Stimulated activated CD4-positive, alpha-beta T cell treated with anti-CD3 and anti-CD28 coated beads, Interleukin-15, amount 100 ng/mL, for 24 hours (primary cell): ENCODE measurements at regions not wholly inside any gene's neighbourhood (a gene's known extent, or its start where the extent isn't known, plus 50 kb on each side); places are given as distances from the start of the nearest gene placed in this dataset.
"Not testable (repeated sequence)": the region's sequence is repeated elsewhere in the genome, so short reads cannot be mapped to it uniquely, and the experiment has no call there.

Experiments used
- DNase-seq: peaks from one replicate; pipeline ENCODE4 v3.0.0-alpha.2; 2020

DNA sequence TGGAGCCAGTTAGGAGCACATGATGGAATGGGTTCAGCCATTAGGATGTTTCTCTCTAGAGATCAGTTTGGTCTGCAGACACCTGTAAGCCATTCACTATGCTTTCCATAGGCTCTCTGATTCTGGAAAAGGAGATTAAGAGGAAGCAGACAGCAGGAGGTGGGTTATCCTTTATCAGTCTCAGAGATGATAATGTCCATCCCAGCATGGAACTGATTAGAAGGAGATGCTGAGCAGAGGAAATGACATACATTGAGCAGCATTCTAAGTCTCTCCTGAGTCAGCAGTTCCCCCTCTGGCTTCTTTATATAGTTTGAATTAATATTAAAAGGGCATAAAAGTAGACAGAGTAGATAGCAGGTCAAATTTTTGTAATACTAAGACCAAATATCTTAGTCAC, 591.1 kb downstream of the GBE1 start:
- no peak for DNase-seq

DNA sequence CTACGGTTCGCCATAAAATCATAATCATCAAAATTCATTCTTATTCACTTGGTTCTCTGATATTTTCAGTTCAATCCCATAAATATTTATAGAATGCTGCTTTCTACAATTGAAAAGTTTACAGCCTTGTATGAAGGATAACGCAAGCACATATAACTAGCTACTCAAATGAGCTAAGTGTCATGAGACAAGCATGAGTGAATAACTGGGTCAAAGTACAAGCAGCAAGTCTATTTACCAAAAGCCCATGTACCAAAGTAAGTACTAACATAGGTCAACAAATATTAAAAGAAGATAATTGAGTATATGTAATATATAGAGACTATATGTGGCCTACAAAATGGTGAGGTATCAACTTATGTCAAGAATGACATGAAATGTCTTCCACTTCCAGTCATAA, 596.6 kb downstream of the GBE1 start:
- no peak for DNase-seq

DNA sequence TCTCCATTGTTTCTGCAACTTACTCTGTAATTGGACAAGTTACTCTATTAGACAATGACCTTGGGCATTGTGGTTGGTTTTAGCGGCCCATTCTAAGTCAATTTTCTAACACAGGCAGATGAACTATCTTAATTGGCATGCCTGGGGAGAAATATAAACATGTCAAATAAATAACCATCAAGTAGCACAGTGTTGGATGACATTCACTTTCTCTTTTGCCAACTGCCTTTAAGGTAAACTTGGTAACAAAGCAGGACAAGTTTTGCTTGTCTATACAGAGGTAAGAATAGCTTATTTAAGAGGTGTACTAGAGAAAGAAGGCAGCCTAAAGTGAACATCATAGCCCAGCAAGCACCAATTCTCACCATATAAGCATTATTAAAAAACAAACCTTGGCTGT, 599.6 kb downstream of the GBE1 start:
- no peak for DNase-seq

DNA sequence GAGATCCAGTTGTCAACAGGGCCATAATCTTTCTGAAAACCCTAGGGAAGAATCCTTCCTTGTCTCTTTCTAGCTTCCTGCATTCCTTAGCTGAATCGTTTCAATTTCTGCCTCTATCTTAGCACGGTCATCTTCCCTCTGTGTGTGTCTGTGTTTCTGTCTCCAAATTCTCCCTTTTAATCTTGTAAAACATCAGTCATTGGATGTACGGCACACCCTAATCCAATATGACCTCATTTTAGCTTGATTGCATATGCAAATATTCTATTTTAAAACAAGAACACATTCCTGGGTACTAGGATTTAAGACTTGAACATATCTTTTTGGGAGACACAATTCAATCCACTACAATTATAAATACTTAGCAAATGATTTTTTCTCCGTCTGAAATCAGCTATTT, 600.3 kb downstream of the GBE1 start:
- DNase-seq = no peak

DNA sequence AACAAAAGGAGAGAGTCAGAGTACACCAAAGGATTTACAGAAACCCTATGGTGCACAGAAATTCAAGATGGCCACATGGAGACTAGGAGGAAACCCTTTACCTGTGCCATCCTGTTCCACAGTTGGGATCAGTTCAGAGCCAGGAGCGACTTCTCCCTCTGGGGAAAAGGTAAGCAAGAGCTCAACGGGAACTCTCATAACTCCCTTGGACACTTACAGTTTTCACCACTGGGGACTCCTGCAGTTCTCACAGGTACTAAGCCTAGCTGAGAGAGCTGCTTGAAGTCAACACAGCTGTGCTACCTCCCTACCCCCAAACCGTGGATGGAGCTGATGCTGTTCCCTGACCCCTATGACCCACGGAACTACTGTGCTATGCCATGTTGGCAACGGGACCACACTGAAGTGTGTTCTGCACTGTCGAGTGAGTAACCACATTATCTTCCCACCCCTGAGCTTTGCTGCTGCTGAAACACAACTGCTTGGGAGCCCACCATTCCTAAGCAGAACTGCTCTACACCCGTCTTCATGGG, 606.8 kb downstream of the GBE1 start:
- DNase-seq = no peak

DNA sequence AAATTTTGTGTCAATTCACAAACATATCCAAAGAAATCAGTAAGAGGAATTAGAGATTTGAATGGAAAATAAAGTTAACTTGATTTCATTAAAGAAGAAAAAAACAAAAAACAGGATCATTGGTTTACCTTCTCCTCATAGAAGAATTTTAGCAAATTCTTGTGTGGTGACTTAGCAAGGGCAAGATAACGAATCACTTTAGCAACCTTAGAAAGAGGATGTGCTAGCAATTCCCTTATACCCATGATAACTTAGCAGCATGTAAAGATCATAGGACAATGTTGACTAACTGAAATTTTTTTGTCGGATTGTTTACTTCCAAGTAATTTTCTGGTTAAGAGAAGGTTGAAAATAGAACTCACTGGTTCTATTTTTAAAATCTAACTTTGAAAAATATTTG, 609.3 kb downstream of the GBE1 start:
- DNase-seq = no peak

DNA sequence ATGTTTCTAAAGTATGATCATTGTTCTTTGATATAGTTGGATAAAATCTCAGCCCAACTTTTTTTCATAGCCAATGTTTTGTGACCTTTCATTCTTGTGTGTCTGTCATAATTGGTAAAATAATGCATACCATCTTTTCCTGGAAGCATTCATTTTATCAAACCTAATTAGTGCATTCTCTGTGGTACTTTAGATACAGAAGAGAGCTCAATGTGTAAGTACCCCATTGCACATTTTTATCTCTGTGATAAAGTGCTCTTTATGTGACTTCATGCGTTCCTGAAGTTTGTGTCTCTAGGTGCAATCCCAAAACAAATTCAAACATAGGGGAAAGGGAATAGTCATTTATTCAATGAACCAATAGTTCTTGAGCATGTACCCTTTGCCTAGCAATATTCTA, 628.5 kb downstream of the GBE1 start:
- DNase-seq = no peak

DNA sequence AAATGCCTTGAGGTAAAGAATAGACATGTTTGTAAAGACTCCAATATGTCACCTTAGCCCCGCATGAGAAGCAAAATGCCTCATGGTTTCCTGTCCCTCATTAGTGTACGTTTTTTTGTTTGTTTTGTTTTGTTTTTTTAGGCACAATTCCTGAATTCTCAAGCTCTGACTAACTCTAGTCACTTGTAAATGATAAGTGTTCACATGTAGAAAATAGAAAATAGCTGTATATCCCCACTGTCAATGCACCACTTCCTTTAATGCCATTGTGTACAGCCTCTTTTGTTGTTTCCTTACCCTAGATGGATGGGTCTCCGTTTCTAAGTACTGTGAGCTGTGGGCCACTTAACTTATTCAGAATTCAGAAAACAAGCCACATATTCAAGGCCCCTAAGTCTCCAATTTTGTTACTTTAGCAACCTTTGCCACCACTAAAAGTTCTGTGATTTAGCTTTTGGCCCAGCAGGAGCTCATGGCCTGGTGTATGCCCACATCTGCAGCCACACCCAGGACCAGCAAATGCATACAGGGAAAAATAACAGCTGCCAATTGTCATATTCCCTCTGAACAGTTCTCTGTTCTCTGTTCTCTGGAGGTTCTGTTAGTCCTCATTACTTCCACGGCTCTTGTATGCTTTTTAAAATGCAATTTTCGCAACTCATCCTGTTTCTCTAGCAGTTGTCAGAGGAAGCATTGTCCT, 655.5 kb downstream of the GBE1 start:
- DNase-seq = no peak

DNA sequence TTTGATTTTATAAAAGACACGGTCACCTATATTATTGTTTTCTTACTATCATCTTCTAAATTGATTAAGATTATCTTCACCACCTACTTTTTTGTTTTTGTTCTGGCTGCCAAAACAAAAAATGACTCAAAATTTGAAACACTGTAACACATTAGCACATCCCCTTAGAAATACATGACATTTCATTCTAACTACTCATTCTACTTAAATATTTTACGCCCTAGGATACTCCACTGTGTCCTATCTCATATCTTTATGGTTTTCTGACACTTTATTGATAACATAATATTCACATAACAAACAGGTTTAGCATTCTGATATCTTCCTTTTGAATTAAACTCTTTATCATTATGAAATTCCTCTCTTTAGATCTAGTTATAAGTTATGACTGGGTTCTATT, 656.2 kb downstream of the GBE1 start:
- no peak for DNase-seq

DNA sequence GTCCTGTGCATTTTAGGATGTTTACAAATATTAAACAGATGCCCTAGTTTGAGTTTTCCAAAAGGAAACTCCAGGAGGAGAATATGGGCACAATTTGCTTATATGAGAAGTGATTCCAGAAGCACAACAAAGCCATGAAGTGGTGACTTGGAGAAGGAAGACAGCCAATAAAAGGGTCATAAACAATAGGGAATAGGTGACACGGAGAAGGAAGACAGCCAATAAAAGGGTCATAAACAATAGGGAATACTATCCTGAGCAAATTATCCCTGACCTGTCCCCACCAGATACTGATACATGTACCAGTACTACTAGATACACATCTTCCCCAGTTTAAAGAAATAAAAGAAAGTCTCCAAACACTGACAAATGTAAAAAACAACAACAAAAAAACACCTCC, 663.6 kb downstream of the GBE1 start:
- no peak for DNase-seq

DNA sequence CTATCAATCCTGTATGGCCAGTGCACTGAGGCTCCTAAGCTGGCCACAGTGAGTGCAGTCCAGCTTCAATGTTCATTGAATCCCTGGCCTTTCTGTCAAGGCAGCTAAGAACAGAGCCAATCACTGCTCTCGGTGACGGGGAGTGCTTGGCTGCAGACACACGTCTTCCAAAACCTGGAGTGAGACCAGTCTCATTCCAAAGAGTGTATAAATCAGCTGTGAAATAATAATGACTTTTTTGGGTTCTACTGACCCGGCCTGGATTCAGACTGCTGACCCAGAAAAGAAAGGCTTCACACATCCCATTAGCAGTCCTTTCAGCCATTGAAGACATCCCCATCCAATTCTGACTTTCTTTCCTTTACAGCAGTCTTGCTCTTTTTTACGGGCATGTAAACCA, 665.5 kb downstream of the GBE1 start:
- no peak for DNase-seq

DNA sequence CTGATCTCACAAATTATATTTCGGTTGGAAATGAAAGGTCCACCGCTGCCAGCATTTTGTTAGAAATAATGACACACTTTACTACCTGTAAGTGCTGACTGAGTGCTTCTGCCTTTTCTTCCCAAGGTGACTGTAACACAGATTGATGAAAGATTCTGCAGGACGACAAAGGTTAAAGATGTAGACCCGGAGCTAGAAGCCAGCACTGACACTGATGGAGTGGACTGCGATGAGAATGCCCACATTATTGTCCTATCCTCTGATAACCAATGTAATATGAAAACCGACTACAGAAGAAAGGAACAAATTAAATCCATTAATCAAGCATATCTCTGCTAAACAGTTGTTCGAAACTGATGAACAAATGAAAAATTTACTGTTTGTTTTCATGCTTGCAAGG, 666.5 kb downstream of the GBE1 start:
- no peak for DNase-seq

DNA sequence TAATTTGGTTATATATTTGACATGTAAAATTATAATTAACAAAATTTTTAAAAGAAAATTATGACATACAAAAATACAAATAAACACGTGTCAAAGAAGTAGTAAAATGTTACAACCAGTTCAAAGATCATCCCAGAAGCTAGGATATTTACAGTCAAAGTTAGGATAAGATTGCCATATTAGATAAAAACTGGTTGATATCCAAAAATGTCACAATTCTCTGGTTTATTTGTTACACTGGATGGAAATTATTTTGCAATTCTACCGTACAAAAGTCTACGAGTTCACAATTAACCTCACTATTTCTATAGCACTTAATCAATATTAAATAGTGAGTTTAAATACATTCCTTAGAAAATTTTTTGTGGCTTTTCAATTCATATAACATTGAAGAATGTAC, 673.8 kb downstream of the GBE1 start:
- DNase-seq = no peak

DNA sequence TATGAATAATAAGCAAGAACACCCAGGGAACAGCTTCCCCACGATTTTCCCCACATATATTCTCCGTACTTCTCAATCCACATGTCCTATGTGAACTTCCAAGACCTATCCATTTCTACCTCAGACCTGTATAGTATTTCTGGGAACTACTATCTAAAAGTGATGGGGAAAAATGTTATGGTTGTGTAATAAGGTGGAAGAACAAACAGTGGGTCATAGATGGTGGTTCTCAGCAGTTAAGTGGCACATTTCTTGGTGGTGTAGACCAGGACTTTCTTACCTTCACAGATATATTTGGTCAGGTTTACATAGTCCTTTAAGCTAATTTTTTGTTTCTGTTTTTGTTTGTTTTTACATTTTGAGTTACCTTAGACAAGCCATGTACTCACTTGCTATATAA, 675.1 kb downstream of the GBE1 start:
- DNase-seq = no peak

DNA sequence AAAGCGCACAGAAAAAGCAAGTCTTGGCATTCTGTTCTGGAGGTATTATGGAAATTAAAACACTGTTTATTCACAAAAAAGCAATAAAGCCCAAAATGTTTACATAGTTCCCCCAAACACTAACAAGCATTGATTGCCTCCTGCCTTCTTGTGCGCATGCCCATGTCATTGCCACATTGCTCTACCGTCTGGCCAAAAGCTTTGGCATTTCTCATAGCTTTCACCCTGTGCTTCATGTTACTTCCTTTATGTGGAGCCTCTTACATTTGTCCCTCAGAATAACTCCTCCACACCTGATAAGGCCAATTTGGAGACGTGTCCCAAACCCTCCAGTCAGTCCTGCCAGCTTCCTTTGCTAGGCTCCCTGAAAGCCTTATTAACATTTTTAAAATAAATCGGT, 680.8 kb downstream of the GBE1 start:
- no peak for DNase-seq

DNA sequence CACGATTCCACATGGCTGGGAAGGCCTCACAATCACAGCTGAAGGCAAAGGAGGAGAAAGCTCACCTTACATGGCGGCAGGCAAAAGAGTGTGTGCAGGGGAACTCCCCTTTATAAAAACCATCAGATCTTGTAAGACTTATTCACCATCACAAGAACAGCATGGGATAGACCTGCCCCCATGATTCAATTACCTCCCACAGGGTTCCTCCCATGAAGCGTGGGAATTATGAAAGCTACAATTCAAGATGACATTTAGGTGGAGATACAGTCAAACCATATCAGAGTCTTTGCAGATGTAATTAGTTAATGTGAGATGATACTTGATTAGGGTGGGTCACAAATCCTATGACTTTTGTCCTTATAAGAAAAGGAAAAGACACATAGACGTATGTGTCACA, 688.9 kb downstream of the GBE1 start:
- DNase-seq = no peak

DNA sequence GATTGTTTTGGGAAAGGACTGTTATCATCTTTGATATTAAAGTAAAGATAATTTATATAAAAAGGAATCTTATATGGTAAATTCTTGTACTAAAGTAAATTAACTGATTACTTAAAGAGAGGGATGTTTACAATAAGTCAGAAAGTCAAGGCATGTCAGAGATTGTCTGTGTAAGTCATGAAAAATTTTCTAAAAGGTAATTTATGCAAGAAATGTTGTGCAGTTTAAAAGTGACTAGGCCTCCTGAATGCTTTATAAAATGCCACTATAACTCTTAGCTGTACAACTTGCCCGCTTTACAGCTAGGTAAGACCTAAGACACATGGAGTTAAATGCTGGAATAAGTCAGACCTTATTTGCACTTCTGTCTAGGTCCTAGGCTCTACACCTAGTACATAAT, 692.9 kb downstream of the GBE1 start:
- no peak for DNase-seq

DNA sequence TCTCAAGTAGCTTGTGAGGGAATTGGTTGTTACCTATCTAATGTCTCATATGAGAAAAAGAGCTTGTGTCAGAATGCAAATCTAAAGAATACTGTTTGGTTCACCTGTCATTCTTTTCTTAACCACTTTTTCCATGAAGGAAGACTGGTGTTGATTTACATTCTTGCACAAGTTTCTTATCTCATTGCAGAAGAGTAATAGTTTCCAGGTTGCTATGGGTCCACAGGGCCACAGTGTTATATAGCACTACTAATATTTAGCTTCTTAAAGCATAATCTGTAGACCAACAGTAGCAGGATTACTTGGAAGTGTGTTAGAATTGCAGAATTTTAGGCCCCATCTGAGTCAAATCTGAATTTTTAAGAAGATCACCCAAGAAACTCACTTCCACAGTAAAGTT, 697.5 kb downstream of the GBE1 start:
- DNase-seq = no peak

DNA sequence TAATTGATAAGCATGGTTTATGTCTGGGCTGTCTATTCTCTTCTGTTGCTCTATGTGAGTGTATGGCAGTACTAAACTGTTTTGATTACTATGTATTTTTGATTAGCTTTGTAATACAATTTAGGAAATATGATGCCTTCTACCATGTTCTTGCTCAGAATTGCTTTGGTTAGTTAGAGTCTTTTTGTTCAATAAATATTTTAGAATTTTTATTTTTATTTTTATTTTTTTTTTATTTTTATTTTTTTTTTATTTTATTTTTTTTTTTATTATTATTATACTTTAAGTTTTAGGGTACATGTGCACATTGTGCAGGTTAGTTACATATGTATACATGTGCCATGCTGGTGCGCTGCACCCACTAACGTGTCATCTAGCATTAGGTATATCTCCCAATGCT, 710.3 kb downstream of the GBE1 start:
- not testable (repeated sequence) for DNase-seq

DNA sequence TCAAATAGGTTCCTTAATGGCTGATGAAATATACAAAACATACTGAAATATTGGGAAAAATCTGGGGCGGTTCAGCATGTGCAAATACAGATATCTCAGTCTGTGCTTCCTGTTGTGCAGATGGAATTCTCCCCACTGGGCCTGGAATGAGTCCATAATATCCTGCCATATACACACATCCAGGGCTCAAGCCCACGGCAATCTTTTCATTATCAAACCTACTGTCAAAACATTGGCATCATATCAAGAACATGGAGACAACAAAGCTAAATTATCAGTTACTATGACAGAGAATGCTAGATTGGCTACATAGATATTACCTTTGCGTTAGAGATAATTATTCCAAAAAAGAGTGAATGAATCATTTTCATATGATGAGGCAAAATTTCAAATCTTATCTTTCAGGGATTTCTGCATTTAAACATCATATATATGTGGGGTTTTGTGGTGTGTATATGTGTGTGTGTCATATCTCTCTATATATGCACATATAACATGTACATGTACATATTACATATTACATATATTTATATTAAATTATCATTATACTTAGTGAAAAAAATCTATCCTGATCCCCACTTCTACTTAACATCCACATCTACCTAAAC, 713.3 kb downstream of the GBE1 start:
- no peak for DNase-seq

DNA sequence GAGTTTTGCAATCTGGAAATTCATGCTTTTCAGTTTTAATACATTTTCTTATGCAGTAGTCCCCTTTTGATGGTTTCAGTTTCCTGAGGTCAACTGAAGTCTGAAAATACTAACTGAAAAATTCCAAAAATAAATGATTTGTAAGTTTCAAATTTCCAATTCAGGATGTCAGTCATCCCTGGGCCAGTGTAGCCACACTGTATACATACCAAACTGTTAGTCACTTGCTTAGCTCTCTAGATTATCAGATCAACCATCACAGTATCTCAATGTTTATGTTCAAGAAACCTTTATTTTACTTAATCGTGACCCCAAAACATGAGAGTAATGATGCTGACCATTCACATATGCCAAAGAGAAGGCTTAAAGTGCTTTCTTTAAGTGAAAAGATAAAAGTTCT, 715.5 kb downstream of the GBE1 start:
- DNase-seq = no peak

DNA sequence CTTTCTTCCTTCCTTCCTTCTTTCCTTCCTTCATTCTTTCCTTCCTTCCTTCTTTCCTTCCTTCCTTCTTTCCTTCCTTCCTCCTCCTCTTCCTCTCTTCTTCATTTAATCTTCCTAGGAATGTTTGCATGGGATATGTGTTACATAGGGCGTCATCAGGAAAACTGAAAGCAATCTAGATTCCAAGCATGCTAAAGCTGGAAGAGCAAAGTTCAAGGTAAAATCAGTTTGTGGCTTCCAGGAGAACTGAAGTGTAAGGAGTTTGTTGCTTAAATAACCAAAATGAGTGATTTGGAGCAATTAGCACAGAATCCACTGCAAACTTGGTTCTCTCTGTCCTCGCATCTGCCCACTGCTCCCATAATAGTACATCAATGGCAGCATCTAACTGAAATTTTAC, 716.2 kb downstream of the GBE1 start:
- no peak for DNase-seq

DNA sequence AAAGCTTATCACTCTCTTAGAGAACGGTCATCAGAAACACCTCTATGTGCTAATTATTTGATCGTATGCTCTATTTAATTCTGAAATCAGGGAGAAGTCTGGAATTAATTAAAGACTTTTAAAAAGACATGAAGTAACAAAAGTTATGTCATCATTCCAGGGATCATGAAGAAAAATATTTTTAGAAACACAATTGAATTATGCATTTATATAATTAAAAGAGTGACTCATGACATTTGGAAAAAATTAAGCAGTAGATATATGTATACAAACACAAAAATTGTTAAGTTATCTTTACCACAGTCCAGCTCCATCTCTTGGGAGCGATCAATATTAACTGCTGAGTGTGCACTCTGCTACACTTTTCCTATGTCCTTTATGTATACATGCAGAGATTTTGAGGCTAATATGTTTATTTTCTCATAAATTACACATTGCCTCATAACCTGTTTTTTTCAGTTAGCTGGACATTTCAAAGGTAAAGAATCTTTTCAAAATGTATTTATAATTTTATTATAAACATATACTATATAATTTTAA, 717.7 kb downstream of the GBE1 start:
- DNase-seq = no peak

DNA sequence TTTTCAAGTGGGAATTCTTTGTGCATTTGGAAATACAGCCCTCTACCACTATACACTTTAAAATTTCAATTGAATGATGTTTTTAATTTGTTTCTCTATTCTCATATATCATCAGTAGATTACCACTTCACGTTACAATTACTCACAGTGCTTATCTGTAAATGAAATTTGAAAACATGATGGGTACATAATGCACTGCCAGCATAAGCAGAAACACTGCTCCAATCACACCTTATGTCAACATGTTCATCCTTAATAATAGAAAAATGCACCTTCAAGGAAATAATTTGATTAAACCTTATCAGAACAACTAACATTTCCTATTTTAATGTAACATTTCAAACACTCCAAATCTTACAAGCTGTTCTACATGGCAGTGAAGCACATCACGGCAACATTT, 718.4 kb downstream of the GBE1 start:
- no peak for DNase-seq

DNA sequence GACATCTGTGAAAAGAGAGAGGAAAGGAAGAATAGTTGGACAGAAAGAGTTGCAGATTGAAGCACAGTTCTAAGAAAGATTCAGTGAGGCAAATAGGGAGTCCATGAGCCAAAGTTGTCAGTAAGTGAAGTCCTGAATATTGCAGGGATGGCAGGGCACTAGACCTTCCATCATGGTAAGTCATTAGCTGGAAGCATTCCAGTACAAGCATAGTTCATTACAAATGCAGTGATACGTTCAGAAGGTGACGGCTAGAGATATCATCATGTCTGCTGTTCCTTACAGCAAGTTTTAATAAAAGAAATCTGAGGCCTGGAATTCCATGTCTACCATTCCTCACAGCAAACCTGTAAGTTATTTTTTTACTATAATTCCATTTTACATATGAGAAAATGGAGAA, 720.1 kb downstream of the GBE1 start:
- DNase-seq = no peak
